HEK293 (cell line): ENCODE measurements at regions not wholly inside any gene's neighbourhood (a gene's known extent, or its start where the extent isn't known, plus 50 kb on each side); places are given as distances from the start of the nearest gene placed in this dataset.

Source experiments
- CTCF ChIP-seq: fragments of 450-650 bp; formaldehyde crosslinking; IDR thresholded peaks from 2 replicates; pipeline ENCODE4 v1.5.1; 2016; ENCODE audit warnings: missing biosample characterization, missing genetic modification characterization
- REST ChIP-seq: fragments of 450-650 bp; formaldehyde crosslinking; IDR thresholded peaks from 2 replicates; pipeline ENCODE4 v1.5.1; 2016; ENCODE audit warnings: missing biosample characterization, missing genetic modification characterization
- ZNF280D ChIP-seq: fragments of 450-650 bp; formaldehyde crosslinking; IDR thresholded peaks from 2 replicates; pipeline ENCODE4 v1.5.1; 2016; ENCODE audit warnings: missing biosample characterization, missing genetic modification characterization
- ZNF639 ChIP-seq: fragments of 450-650 bp; formaldehyde crosslinking; IDR thresholded peaks from 2 replicates; pipeline ENCODE4 v1.5.1; 2016; ENCODE audit warnings: missing biosample characterization, missing genetic modification characterization
- ZNF76 ChIP-seq: fragments of 450-650 bp; formaldehyde crosslinking; IDR thresholded peaks from 2 replicates; pipeline ENCODE4; 2016; ENCODE audit warnings: low read depth, missing biosample characterization, missing genetic modification characterization, borderline replicate concordance

GRCh38 chr5:168172760-168173223, 118.7 kb upstream of the WWC1 start:
- TF ChIP-seq ZNF76 (tag by site-specific recombination) = no peak
- TF ChIP-seq CTCF (tag by site-specific recombination) = no peak
- TF ChIP-seq ZNF280D (tag by site-specific recombination) = no peak
- no peak for TF ChIP-seq REST (tag by site-specific recombination)
- no peak for TF ChIP-seq ZNF639 (tag by site-specific recombination)
